RPMI7951 (cell line): ENCODE measurements at regions not wholly inside any gene's neighbourhood (a gene's known extent, or its start where the extent isn't known, plus 50 kb on each side); places are given as distances from the start of the nearest gene placed in this dataset.
A peak's percentile ranks its signal among the peaks of the same experiment; 100 is the strongest.
"Not testable (repeated sequence)": the region's sequence is repeated elsewhere in the genome, so short reads cannot be mapped to it uniquely, and the experiment has no call there.

Source experiments
- DNase-seq: peaks from one replicate; pipeline ENCODE4 v3.0.0-alpha.2; 2012; ENCODE audit warnings: low read depth

- DNase-seq, result not testable (repeated sequence)
These were observed 80.6 kb upstream of the ST3GAL5 start for GRCh38 chr2:85969367-85969766.

- DNase-seq, result not testable (repeated sequence)
These were observed 77.0 kb upstream of the ST3GAL5 start for GRCh38 chr2:85965770-85966169.

GRCh38 chr2:85963747-85964418 lies 75.1 kb upstream of the ST3GAL5 start:
- peak; percentile 55 for DNase-seq

GRCh38 chr2:85963068-85963467 lies 74.3 kb upstream of the ST3GAL5 start:
- no peak for DNase-seq

- DNase-seq, result no peak
These were observed 73.0 kb upstream of the ST3GAL5 start for GRCh38 chr2:85961754-85962153.

- DNase-seq, result no peak
These were observed 72.3 kb upstream of the ST3GAL5 start for GRCh38 chr2:85961053-85961452.

- no peak for DNase-seq
These were observed 71.0 kb upstream of the ST3GAL5 start for GRCh38 chr2:85959826-85960225.

GRCh38 chr2:85959185-85959584 lies 70.4 kb upstream of the ST3GAL5 start:
- DNase-seq, result no peak

GRCh38 chr2:85958731-85959130 lies 69.9 kb upstream of the ST3GAL5 start:
- DNase-seq, result no peak

GRCh38 chr2:85957256-85957655 lies 68.5 kb upstream of the ST3GAL5 start:
- no peak for DNase-seq

- peak; percentile 62 for DNase-seq
These were observed 67.9 kb upstream of the ST3GAL5 start for GRCh38 chr2:85956646-85957039.

- no peak for DNase-seq
These were observed 66.0 kb upstream of the ST3GAL5 start for GRCh38 chr2:85954590-85955458.

- no peak for DNase-seq
These were observed 65.4 kb upstream of the ST3GAL5 start for GRCh38 chr2:85954192-85954589.

- DNase-seq, result peak; percentile 66
These were observed 64.7 kb upstream of the ST3GAL5 start for GRCh38 chr2:85953476-85953875.

GRCh38 chr2:85952196-85952734 lies 63.5 kb upstream of the ST3GAL5 start:
- DNase-seq, result no peak

GRCh38 chr2:85951351-85952067 lies 62.7 kb upstream of the ST3GAL5 start:
- DNase-seq, result no peak

GRCh38 chr2:85950743-85951142 lies 62.0 kb upstream of the ST3GAL5 start:
- no peak for DNase-seq

- peak; percentile 37 for DNase-seq
These were observed 60.5 kb upstream of the ST3GAL5 start for GRCh38 chr2:85949280-85949679.

- no peak for DNase-seq
These were observed 58.8 kb upstream of the ST3GAL5 start for GRCh38 chr2:85947593-85947992.

- DNase-seq, result peak; percentile 56
These were observed 56.8 kb upstream of the ST3GAL5 start for GRCh38 chr2:85945586-85945985.

GRCh38 chr2:85945172-85945571 lies 56.4 kb upstream of the ST3GAL5 start:
- DNase-seq, result no peak

- DNase-seq, result no peak
These were observed 53.7 kb upstream of the ST3GAL5 start for GRCh38 chr2:85942346-85942957.
